ENCODE measurements at regions not wholly inside any gene's neighbourhood (a gene's known extent, or its start where the extent isn't known, plus 50 kb on each side); places are given as distances from the start of the nearest gene placed in this dataset.

GRCh38 chr6:26202811-26203583, 115.8 kb downstream of the HFE start:
- TF ChIP-seq CTCF (conservative IDR thresholded peaks at IDR 0.05; ENCODE audit: low read depth in 2 of 2) (no peak), EZH2phosphoT487 (IDR thresholded peaks at IDR 0.05; ENCODE audit: unreplicated experiment) (no peak), POLR2AphosphoS5 (IDR thresholded peaks at IDR 0.05; ENCODE audit: low read depth) (no peak), EZH2 (IDR thresholded peaks at IDR 0.05; ENCODE audit: low read depth, unreplicated experiment) (no peak), NANOG (IDR thresholded peaks at IDR 0.05; ENCODE audit: borderline replicate concordance) (no peak), REST (IDR thresholded peaks at IDR 0.05; ENCODE audit: unreplicated experiment) (no peak), CREB1 (CRISPR knock-in tag; IDR thresholded peaks at IDR 0.05; ENCODE audit: low read depth) (no peak), ETS1 (IDR thresholded peaks at IDR 0.05) (no peak)
